ENCODE measurements at regions not wholly inside any gene's neighbourhood (a gene's known extent, or its start where the extent isn't known, plus 50 kb on each side); places are given as distances from the start of the nearest gene placed in this dataset.

DNA sequence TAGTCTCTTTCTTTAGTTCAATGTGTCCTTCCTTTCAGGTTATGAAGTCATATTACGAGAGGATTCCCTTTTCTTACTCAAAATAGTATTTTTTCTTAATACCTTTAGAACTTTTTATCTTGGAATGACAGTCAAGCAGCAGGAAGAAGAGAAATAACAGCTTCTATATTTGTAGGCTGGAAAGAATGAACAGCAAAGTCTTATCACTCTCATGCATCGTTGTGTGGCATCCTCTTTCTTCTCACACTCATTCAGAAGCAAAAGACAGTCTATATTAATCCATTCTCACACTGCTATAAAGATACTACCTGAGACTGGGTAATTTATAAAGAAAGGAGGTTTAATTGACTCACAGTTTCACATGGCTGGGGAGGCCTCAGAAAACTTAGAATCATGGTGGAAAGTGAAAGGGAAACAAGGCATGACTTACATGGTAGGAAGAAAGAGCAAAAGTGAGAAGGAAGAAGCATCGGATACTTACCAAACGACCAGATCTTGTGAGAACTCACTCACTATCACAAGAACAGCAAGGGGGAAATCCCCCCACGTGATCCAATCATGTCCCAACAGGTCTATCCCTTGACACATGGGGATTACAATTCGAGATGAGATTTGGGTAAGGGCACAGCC is 1646.1 kb upstream of the CDH6 start:
- TF ChIP-seq, protein P1, sequence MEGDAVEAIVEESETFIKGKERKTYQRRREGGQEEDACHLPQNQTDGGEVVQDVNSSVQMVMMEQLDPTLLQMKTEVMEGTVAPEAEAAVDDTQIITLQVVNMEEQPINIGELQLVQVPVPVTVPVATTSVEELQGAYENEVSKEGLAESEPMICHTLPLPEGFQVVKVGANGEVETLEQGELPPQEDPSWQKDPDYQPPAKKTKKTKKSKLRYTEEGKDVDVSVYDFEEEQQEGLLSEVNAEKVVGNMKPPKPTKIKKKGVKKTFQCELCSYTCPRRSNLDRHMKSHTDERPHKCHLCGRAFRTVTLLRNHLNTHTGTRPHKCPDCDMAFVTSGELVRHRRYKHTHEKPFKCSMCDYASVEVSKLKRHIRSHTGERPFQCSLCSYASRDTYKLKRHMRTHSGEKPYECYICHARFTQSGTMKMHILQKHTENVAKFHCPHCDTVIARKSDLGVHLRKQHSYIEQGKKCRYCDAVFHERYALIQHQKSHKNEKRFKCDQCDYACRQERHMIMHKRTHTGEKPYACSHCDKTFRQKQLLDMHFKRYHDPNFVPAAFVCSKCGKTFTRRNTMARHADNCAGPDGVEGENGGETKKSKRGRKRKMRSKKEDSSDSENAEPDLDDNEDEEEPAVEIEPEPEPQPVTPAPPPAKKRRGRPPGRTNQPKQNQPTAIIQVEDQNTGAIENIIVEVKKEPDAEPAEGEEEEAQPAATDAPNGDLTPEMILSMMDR (IDR thresholded peaks at IDR 0.05; ENCODE audit: low read depth, low read length), result no peak
- no peaks in the 10 kb centered on the region for H3K4me1 ChIP-seq (ENCODE audit: low read depth)
- no peaks in the 10 kb centered on the region for H3K36me3 ChIP-seq
- no peak overlapping the region for H3K4me3 ChIP-seq
- no peaks in the 10 kb centered on the region for H3K9me3 ChIP-seq (ENCODE audit: low read depth)
- H3K27me3 ChIP-seq, result no peaks in the 10 kb centered on the region
- H3K27ac ChIP-seq, result no peak overlapping the region
- no peak for DNase-seq (ENCODE audit: low read depth in 1 of 2, low spot score in 1 of 2)

DNA sequence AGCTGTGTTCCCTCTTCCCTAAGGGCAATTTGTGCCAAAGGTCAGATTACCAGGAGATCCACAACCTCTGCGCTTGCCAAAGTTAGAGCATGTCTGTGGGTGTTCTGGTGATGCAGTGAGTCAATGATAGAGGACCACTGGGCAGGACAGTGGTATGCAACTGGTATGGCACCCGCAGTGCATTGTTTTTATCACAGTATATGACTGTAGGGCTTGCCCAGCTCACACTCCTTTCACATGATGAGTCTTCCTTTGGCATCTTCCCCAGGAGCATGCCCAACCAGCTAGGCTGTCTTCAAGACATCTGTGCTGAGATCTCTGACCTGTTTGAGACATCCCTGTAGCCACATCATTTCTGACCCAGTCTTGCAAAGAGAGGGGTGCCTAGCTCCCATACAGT is 1650.0 kb upstream of the CDH6 start:
- no peak overlapping the region for H3K27ac ChIP-seq
- TF ChIP-seq, protein P1 (IDR thresholded peaks at IDR 0.05; ENCODE audit: low read depth, low read length), result no peak
- no peaks in the 10 kb centered on the region for H3K36me3 ChIP-seq
- H3K4me3 ChIP-seq, result no peak overlapping the region
- DNase-seq (ENCODE audit: low read depth in 1 of 2, low spot score in 1 of 2), result no peak
- H3K9me3 ChIP-seq (ENCODE audit: low read depth), result no peaks in the 10 kb centered on the region
- H3K27me3 ChIP-seq, result no peaks in the 10 kb centered on the region
- H3K4me1 ChIP-seq (ENCODE audit: low read depth), result no peaks in the 10 kb centered on the region

DNA sequence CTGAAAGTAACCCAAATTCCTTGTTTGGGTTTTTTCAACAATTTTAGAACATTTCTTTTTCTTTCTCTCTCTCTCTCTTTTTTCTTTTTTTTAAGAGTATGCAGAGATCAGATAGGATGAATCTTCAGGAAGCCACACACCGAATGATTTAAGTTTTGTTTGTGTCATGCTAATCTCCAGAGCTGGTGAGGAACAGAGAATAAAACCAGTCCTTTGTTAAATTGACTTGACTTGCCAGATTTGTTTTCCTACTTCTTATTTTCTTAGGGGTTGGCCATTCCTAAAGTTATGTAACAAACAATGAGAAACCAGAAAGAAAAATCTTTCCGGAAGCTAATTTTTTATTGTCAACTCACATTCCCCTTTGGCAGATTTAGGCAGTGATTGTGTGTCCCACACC is 1669.3 kb upstream of the CDH6 start:
- H3K27me3 ChIP-seq, result no peaks in the 10 kb centered on the region
- TF ChIP-seq, protein P1 (IDR thresholded peaks at IDR 0.05; ENCODE audit: low read depth, low read length), result no peak
- no peaks in the 10 kb centered on the region for H3K4me1 ChIP-seq (ENCODE audit: low read depth)
- DNase-seq (ENCODE audit: low read depth in 1 of 2, low spot score in 1 of 2), result no peak
- H3K27ac ChIP-seq, result no peak overlapping the region
- no peaks in the 10 kb centered on the region for H3K9me3 ChIP-seq (ENCODE audit: low read depth)
- no peak overlapping the region for H3K4me3 ChIP-seq
- H3K36me3 ChIP-seq, result no peaks in the 10 kb centered on the region

- Histone ChIP-seq H3K4me1 (ENCODE audit: low read depth) (no peaks in the 10 kb centered on the region), H3K9me3 (ENCODE audit: low read depth) (no peaks in the 10 kb centered on the region), H3K4me3 (no peak overlapping the region), H3K27me3 (no peaks in the 10 kb centered on the region), H3K36me3 (no peaks in the 10 kb centered on the region), H3K27ac (no peak overlapping the region)
- no peak for DNase-seq (ENCODE audit: low read depth in 1 of 2, low spot score in 1 of 2)
- TF ChIP-seq, protein P1 (IDR thresholded peaks at IDR 0.05; ENCODE audit: low read depth, low read length), result no peak
Observed at GRCh38 chr5:29518176-29518575, 1675.3 kb upstream of the CDH6 start.

- H3K36me3 ChIP-seq, result no peaks in the 10 kb centered on the region
- H3K4me3 ChIP-seq, result no peak overlapping the region
- no peak for DNase-seq (ENCODE audit: low read depth in 1 of 2, low spot score in 1 of 2)
- H3K27ac ChIP-seq, result no peak overlapping the region
- H3K27me3 ChIP-seq, result no peaks in the 10 kb centered on the region
- no peaks in the 10 kb centered on the region for H3K4me1 ChIP-seq (ENCODE audit: low read depth)
- H3K9me3 ChIP-seq (ENCODE audit: low read depth), result no peaks in the 10 kb centered on the region
- TF ChIP-seq, protein P1 (IDR thresholded peaks at IDR 0.05; ENCODE audit: low read depth, low read length), result no peak
Observed at GRCh38 chr5:29516224-29516623, 1677.3 kb upstream of the CDH6 start.

Measured in cardiac muscle cell (in vitro differentiated cells and primary cell).